K562 (cell line): ENCODE measurements at regions not wholly inside any gene's neighbourhood (a gene's known extent, or its start where the extent isn't known, plus 50 kb on each side); places are given as distances from the start of the nearest gene placed in this dataset.

Experiments
- EP300 ChIP-seq: IDR thresholded peaks from 2 replicates; pipeline ENCODE4 v1.6.1; 2012; ENCODE audit warnings: low read length, improper control_type of control experiment
- HNRNPLL ChIP-seq: fragments of 200-400 bp; formaldehyde crosslinking; IDR thresholded peaks from 2 replicates; pipeline ENCODE4 v1.6.1; 2017; ENCODE audit warnings: low read length, low read depth, mild to moderate bottlenecking; ENCODE audit not compliant: poor library complexity, severe bottlenecking
- JUNB ChIP-seq: fragments of 450-650 bp; formaldehyde crosslinking; conservative IDR thresholded peaks from 2 replicates; pipeline ENCODE4 v1.4.0; 2020; ENCODE audit warnings: mild to moderate bottlenecking
- MAZ ChIP-seq, 2 experiments: fragments of 450-650 bp in 1 of 2; sonication (generic) in 1 of 2; formaldehyde crosslinking; IDR thresholded peaks in 1 of 2; conservative IDR thresholded peaks in 1 of 2; 2 replicates each; pipeline versions ENCODE4 v1.4.0 to v1.5.0; 2020; ENCODE audit warnings: mild to moderate bottlenecking in 1 of 2, missing genetic modification reagents in 1 of 2
- MBD2 ChIP-seq: sonication (generic); IDR thresholded peaks from 2 replicates; pipeline ENCODE4 v1.6.1; 2016; ENCODE audit warnings: low read depth, borderline replicate concordance
- MTF1 ChIP-seq: fragments of 250-450 bp; sonication (Bioruptor Pico); IDR thresholded peaks from 2 replicates; pipeline ENCODE4 v1.9.0; 2021; ENCODE audit warnings: moderate library complexity, mild to moderate bottlenecking, inconsistent platforms, borderline replicate concordance
- SMARCE1 ChIP-seq: fragments of 450-650 bp; IDR thresholded peaks from 2 replicates; pipeline ENCODE4 v1.7.1; 2016; ENCODE audit warnings: mild to moderate bottlenecking
- SP1 ChIP-seq: sonication (generic); formaldehyde crosslinking; IDR thresholded peaks from 2 replicates; pipeline ENCODE4 v1.8.1; 2022; ENCODE audit warnings: mild to moderate bottlenecking, missing genetic modification reagents
- ZKSCAN8 ChIP-seq: fragments of 200-800 bp; sonication (Bioruptor generic); IDR thresholded peaks from 2 replicates; pipeline ENCODE4 v1.6.1; 2016; ENCODE audit warnings: missing genetic modification characterization, missing compliant biosample characterization
- TF ChIP-seq, protein P1 (sequence below): conservative IDR thresholded peaks from 2 replicates; pipeline ENCODE4 v1.6.1; 2011; ENCODE audit warnings: low read depth, mild to moderate bottlenecking, low read length; ENCODE audit not compliant: control insufficient read depth
- TF ChIP-seq, protein P2 (sequence below): sonication (generic); formaldehyde crosslinking; IDR thresholded peaks from 2 replicates; pipeline ENCODE4 v1.8.0; 2022; ENCODE audit warnings: mild to moderate bottlenecking, missing genetic modification reagents
- TF ChIP-seq, protein P3 (sequence below), 3 experiments: IDR thresholded peaks in 2 of 3; conservative IDR thresholded peaks in 1 of 3; 2 replicates each; pipeline ENCODE4 v1.5.1; 2011 to 2012; ENCODE audit warnings: low read length in 3 of 3, mild to moderate bottlenecking in 3 of 3, control low read depth in 2 of 3, improper control_type of control experiment in 1 of 3, inconsistent platforms in 1 of 3, low read depth in 1 of 3, mixed read lengths in 1 of 3, moderate library complexity in 1 of 3; ENCODE audit not compliant: insufficient read depth in 2 of 3
- TF ChIP-seq, protein P4 (sequence below), 2 experiments: fragments of 450-650 bp; formaldehyde crosslinking in 1 of 2; IDR thresholded peaks; 2 replicates each; pipeline versions ENCODE4 v1.4.0 to v1.6.1; 2014 to 2020; ENCODE audit warnings: mild to moderate bottlenecking in 2 of 2, borderline replicate concordance in 1 of 2, low read depth in 1 of 2

DNA sequence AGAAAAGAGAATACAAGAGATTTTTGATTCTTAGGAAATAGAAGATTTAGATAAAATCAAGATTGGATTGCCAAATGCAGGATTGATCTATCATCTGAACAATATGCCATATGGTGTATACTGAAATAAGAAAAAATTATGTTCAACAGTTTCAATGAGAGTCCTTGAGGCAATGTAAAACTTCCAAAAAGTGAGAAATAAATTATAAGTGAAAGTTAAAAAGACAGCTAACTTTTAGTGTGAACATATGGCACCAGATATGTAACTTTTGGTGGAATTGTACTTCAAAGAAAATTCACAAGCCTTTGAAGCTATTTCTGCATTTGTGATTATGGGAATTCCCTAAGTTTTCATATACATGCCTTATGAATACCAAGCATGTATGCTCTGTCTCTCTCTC, 200.5 kb upstream of the ANO3 start:
- no peak for TF ChIP-seq HNRNPLL
- no peak for TF ChIP-seq SMARCE1
- TF ChIP-seq SP1 (CRISPR knock-in tag): no peak
- TF ChIP-seq, protein P1, sequence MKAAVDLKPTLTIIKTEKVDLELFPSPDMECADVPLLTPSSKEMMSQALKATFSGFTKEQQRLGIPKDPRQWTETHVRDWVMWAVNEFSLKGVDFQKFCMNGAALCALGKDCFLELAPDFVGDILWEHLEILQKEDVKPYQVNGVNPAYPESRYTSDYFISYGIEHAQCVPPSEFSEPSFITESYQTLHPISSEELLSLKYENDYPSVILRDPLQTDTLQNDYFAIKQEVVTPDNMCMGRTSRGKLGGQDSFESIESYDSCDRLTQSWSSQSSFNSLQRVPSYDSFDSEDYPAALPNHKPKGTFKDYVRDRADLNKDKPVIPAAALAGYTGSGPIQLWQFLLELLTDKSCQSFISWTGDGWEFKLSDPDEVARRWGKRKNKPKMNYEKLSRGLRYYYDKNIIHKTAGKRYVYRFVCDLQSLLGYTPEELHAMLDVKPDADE: no peak
- TF ChIP-seq EP300: no peak
- no peak for TF ChIP-seq MBD2
- TF ChIP-seq ZKSCAN8 (CRISPR knock-in tag): no peak
- TF ChIP-seq, protein P2, sequence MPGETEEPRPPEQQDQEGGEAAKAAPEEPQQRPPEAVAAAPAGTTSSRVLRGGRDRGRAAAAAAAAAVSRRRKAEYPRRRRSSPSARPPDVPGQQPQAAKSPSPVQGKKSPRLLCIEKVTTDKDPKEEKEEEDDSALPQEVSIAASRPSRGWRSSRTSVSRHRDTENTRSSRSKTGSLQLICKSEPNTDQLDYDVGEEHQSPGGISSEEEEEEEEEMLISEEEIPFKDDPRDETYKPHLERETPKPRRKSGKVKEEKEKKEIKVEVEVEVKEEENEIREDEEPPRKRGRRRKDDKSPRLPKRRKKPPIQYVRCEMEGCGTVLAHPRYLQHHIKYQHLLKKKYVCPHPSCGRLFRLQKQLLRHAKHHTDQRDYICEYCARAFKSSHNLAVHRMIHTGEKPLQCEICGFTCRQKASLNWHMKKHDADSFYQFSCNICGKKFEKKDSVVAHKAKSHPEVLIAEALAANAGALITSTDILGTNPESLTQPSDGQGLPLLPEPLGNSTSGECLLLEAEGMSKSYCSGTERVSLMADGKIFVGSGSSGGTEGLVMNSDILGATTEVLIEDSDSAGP (CRISPR knock-in tag): no peak
- TF ChIP-seq, protein P3, sequence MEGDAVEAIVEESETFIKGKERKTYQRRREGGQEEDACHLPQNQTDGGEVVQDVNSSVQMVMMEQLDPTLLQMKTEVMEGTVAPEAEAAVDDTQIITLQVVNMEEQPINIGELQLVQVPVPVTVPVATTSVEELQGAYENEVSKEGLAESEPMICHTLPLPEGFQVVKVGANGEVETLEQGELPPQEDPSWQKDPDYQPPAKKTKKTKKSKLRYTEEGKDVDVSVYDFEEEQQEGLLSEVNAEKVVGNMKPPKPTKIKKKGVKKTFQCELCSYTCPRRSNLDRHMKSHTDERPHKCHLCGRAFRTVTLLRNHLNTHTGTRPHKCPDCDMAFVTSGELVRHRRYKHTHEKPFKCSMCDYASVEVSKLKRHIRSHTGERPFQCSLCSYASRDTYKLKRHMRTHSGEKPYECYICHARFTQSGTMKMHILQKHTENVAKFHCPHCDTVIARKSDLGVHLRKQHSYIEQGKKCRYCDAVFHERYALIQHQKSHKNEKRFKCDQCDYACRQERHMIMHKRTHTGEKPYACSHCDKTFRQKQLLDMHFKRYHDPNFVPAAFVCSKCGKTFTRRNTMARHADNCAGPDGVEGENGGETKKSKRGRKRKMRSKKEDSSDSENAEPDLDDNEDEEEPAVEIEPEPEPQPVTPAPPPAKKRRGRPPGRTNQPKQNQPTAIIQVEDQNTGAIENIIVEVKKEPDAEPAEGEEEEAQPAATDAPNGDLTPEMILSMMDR (IDR thresholded peaks at IDR 0.05 in 2 of 3, conservative IDR thresholded peaks at IDR 0.05 in 1 of 3; ENCODE audit: insufficient read depth in 2 of 3, low read depth in 1 of 3, low read length in 3 of 3): no peak
- TF ChIP-seq MAZ (CRISPR knock-in tag; conservative IDR thresholded peaks at IDR 0.05 in 1 of 2, IDR thresholded peaks at IDR 0.05 in 1 of 2): no peak
- TF ChIP-seq JUNB (CRISPR knock-in tag): no peak
- no peak for TF ChIP-seq MTF1
- TF ChIP-seq, protein P4, sequence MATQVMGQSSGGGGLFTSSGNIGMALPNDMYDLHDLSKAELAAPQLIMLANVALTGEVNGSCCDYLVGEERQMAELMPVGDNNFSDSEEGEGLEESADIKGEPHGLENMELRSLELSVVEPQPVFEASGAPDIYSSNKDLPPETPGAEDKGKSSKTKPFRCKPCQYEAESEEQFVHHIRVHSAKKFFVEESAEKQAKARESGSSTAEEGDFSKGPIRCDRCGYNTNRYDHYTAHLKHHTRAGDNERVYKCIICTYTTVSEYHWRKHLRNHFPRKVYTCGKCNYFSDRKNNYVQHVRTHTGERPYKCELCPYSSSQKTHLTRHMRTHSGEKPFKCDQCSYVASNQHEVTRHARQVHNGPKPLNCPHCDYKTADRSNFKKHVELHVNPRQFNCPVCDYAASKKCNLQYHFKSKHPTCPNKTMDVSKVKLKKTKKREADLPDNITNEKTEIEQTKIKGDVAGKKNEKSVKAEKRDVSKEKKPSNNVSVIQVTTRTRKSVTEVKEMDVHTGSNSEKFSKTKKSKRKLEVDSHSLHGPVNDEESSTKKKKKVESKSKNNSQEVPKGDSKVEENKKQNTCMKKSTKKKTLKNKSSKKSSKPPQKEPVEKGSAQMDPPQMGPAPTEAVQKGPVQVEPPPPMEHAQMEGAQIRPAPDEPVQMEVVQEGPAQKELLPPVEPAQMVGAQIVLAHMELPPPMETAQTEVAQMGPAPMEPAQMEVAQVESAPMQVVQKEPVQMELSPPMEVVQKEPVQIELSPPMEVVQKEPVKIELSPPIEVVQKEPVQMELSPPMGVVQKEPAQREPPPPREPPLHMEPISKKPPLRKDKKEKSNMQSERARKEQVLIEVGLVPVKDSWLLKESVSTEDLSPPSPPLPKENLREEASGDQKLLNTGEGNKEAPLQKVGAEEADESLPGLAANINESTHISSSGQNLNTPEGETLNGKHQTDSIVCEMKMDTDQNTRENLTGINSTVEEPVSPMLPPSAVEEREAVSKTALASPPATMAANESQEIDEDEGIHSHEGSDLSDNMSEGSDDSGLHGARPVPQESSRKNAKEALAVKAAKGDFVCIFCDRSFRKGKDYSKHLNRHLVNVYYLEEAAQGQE (IDR thresholded peaks at IDR 0.05; ENCODE audit: borderline replicate concordance): no peak
- TF ChIP-seq, protein P4 (CRISPR knock-in tag; IDR thresholded peaks at IDR 0.05; ENCODE audit: low read depth): no peak
